NB4 (cell line): ENCODE measurements at regions not wholly inside any gene's neighbourhood (a gene's known extent, or its start where the extent isn't known, plus 50 kb on each side); places are given as distances from the start of the nearest gene placed in this dataset.

Source experiments
- MYC ChIP-seq: IDR thresholded peaks from 2 replicates; pipeline ENCODE4 v1.6.1; 2011; ENCODE audit warnings: low read depth, low read length
- POLR2A ChIP-seq: IDR thresholded peaks from 2 replicates; pipeline ENCODE4 v1.6.1; 2011; ENCODE audit warnings: mild to moderate bottlenecking; ENCODE audit not compliant: insufficient read length; ENCODE audit errors: extremely low read depth
- TF ChIP-seq, protein P1 (sequence below): IDR thresholded peaks from one replicate; pipeline ENCODE4 v1.5.1; 2012; ENCODE audit warnings: low read depth, low read length
- TF ChIP-seq, protein P2 (sequence below): IDR thresholded peaks from 2 replicates; pipeline ENCODE4 v1.6.1; 2011; ENCODE audit warnings: low read depth, low read length

DNA sequence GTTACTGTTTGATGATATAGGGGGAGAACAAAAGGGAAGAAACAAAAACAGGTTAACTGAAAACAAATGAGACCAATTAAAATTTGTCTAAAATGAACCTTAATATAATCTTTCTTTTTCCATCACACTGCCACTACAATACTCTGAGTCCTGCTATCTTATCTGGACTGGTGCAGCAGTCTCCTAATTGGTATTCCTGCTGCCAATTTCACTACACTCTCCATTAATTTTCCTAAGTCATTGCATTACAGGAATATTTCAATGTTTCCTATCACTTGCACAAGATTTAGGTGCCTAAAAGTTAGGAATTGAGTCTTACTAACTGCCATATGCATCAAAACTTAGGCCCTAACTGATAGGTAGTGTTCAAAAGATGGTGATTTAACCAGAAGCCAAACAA lies 884.9 kb upstream of the MGAT4C start:
- TF ChIP-seq, protein P1, sequence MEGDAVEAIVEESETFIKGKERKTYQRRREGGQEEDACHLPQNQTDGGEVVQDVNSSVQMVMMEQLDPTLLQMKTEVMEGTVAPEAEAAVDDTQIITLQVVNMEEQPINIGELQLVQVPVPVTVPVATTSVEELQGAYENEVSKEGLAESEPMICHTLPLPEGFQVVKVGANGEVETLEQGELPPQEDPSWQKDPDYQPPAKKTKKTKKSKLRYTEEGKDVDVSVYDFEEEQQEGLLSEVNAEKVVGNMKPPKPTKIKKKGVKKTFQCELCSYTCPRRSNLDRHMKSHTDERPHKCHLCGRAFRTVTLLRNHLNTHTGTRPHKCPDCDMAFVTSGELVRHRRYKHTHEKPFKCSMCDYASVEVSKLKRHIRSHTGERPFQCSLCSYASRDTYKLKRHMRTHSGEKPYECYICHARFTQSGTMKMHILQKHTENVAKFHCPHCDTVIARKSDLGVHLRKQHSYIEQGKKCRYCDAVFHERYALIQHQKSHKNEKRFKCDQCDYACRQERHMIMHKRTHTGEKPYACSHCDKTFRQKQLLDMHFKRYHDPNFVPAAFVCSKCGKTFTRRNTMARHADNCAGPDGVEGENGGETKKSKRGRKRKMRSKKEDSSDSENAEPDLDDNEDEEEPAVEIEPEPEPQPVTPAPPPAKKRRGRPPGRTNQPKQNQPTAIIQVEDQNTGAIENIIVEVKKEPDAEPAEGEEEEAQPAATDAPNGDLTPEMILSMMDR: no peak
- TF ChIP-seq, protein P2, sequence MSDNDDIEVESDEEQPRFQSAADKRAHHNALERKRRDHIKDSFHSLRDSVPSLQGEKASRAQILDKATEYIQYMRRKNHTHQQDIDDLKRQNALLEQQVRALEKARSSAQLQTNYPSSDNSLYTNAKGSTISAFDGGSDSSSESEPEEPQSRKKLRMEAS: no peak
- TF ChIP-seq POLR2A: no peak
- no peak for TF ChIP-seq MYC
